Neural progenitor cell (in vitro differentiated cells): ENCODE measurements at regions not wholly inside any gene's neighbourhood (a gene's known extent, or its start where the extent isn't known, plus 50 kb on each side); places are given as distances from the start of the nearest gene placed in this dataset.

Experiments
- EZH2phosphoT487 ChIP-seq: fragments of 200-600 bp; sonication (generic); IDR thresholded peaks from 2 replicates; pipeline ENCODE4 v1.6.1; 2017; ENCODE audit warnings: antibody characterized with exemption
- TF ChIP-seq, protein P1 (sequence below): fragments of 200-600 bp; sonication (generic); IDR thresholded peaks from 2 replicates; pipeline ENCODE4 v1.5.1; 2017; ENCODE audit warnings: antibody characterized with exemption, mild to moderate bottlenecking

DNA sequence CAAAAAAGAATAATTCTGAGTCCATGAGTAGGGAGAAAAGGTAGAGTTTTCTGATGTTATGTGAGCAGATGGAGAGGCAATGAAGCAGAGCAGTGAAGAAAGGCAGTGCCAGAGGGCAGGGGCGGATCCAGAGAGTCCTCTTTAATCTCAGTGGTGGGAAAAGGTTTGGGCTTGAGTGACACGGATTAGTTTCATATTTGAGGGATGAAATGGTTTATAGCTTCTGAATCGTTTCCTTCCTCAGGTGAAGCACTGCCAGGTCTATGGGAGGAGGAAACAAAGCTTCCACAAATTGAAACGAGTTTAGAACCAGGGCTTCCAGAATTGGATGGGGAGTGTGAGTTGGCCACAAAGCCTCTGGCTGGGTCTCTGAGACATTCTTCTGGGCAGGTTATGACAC, 517.0 kb upstream of the PAPPA start:
- TF ChIP-seq, protein P1, sequence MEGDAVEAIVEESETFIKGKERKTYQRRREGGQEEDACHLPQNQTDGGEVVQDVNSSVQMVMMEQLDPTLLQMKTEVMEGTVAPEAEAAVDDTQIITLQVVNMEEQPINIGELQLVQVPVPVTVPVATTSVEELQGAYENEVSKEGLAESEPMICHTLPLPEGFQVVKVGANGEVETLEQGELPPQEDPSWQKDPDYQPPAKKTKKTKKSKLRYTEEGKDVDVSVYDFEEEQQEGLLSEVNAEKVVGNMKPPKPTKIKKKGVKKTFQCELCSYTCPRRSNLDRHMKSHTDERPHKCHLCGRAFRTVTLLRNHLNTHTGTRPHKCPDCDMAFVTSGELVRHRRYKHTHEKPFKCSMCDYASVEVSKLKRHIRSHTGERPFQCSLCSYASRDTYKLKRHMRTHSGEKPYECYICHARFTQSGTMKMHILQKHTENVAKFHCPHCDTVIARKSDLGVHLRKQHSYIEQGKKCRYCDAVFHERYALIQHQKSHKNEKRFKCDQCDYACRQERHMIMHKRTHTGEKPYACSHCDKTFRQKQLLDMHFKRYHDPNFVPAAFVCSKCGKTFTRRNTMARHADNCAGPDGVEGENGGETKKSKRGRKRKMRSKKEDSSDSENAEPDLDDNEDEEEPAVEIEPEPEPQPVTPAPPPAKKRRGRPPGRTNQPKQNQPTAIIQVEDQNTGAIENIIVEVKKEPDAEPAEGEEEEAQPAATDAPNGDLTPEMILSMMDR: no peak
- TF ChIP-seq EZH2phosphoT487: no peak
